Neural progenitor cell (in vitro differentiated cells): ENCODE measurements at regions not wholly inside any gene's neighbourhood (a gene's known extent, or its start where the extent isn't known, plus 50 kb on each side); places are given as distances from the start of the nearest gene placed in this dataset.
"Not testable (repeated sequence)": the region's sequence is repeated elsewhere in the genome, so short reads cannot be mapped to it uniquely, and the experiment has no call there.

Experiments used
- EZH2 ChIP-seq: fragments of 200-600 bp; sonication (generic); IDR thresholded peaks from 2 replicates; pipeline ENCODE4 v1.6.1; 2017; ENCODE audit warnings: antibody characterized with exemption, mild to moderate bottlenecking, moderate library complexity
- TF ChIP-seq, protein P1 (sequence below): fragments of 200-600 bp; sonication (generic); IDR thresholded peaks from 2 replicates; pipeline ENCODE4 v1.5.1; 2017; ENCODE audit warnings: antibody characterized with exemption, mild to moderate bottlenecking

DNA sequence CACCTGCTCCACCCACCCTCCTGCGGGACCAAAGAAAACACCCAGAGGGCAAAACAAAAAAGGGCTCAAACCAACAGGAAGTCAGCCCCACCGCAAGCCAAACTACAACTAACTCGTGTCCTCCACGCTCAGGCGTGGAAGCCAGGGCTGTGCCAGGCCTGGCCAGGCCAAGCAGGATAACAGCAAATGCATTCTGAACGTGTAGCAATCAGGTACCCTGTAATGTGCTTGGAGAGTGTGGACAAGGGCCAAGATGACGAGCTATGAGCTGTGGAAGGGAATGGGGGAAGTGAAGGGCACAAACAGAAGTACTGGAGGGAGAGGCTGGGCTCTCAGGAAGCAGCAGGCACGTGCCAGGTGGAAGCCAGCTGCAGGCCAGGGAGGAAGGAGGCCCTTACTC lies 528.6 kb downstream of the TP53TG3F start:
- TF ChIP-seq, protein P1, sequence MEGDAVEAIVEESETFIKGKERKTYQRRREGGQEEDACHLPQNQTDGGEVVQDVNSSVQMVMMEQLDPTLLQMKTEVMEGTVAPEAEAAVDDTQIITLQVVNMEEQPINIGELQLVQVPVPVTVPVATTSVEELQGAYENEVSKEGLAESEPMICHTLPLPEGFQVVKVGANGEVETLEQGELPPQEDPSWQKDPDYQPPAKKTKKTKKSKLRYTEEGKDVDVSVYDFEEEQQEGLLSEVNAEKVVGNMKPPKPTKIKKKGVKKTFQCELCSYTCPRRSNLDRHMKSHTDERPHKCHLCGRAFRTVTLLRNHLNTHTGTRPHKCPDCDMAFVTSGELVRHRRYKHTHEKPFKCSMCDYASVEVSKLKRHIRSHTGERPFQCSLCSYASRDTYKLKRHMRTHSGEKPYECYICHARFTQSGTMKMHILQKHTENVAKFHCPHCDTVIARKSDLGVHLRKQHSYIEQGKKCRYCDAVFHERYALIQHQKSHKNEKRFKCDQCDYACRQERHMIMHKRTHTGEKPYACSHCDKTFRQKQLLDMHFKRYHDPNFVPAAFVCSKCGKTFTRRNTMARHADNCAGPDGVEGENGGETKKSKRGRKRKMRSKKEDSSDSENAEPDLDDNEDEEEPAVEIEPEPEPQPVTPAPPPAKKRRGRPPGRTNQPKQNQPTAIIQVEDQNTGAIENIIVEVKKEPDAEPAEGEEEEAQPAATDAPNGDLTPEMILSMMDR: not testable (repeated sequence)
- not testable (repeated sequence) for TF ChIP-seq EZH2
